GM12878 (cell line): ENCODE measurements at regions not wholly inside any gene's neighbourhood (a gene's known extent, or its start where the extent isn't known, plus 50 kb on each side); places are given as distances from the start of the nearest gene placed in this dataset.

Source experiments
- ATAC-seq: fragments of 200-7000 bp; cut with Tn5 transposase; 3 replicates; pipeline ENCODE4 v1.9.1; 2020; ENCODE audit warnings: mild to moderate bottlenecking, moderate library complexity
- BruUV-seq: library from RNA; stranded (reverse); fragments of 400-500 nt; replicated peaks from 2 replicates; lab custom pipeline; 2021; lab: Mats Ljungman, UMichigan
- CTCF ChIA-PET: fragments of 300-600 bp; sonication (Branson Sonifier 250); formaldehyde crosslinking; extraction: SDS; loops from one replicate; lab custom pipeline; 2021; ENCODE audit warnings: inconsistent platforms; lab: Yijun Ruan, JAX
- POLR2A ChIA-PET: fragments of 350-600 bp; formaldehyde crosslinking; extraction: SDS; loops from one replicate; lab custom pipeline; 2021; ENCODE audit warnings: inconsistent platforms; lab: Charles Lee
- RAD21 ChIA-PET: fragments of 300-600 bp; sonication (Branson Sonifier 250); formaldehyde crosslinking; loops from one replicate; lab custom pipeline; 2023; ENCODE audit warnings: antibody characterized with exemption; ENCODE audit not compliant: unreplicated experiment; lab: Charles Lee
- SMC1A ChIA-PET: fragments of 300-600 bp; sonication (Branson Sonifier 250); formaldehyde crosslinking; loops from one replicate; lab custom pipeline; 2023; ENCODE audit not compliant: unreplicated experiment, uncharacterized antibody; lab: Charles Lee
- DNase-seq: peaks from one replicate; pipeline ENCODE4 v3.0.0-alpha.2; 2011; ENCODE audit warnings: low read depth, low spot score
- FAIRE-seq: peaks from 3 replicates; lab custom pipeline; 2011; peaks lifted over from hg19 to GRCh38; lab: Jason Lieb, UNC
- H2AFZ ChIP-seq: 2 replicates; pipeline ENCODE4 v1.6.0; 2011; ENCODE audit warnings: low read depth, low read length, control low read depth; ENCODE audit not compliant: control insufficient read depth
- H3K27ac ChIP-seq: 2 replicates; pipeline ENCODE4 v1.5.1; 2011; ENCODE audit warnings: control low read depth; ENCODE audit not compliant: control insufficient read depth, insufficient read depth
- H3K27me3 ChIP-seq, 2 experiments: replicated peaks in 1 of 2; 2 replicates each; pipeline versions ENCODE4 v1.6.0 to v1.6.1; 2011; ENCODE audit warnings: low read length in 1 of 2; ENCODE audit not compliant: control insufficient read depth in 2 of 2, insufficient read depth in 2 of 2
- H3K36me3 ChIP-seq, 2 experiments: 2 replicates each; pipeline ENCODE4 v1.5.1; 2011; ENCODE audit warnings: low read length in 1 of 2; ENCODE audit not compliant: control insufficient read depth in 2 of 2, insufficient read depth in 2 of 2
- H3K4me1 ChIP-seq: 2 replicates; pipeline ENCODE4 v1.6.1; 2011; ENCODE audit warnings: mild to moderate bottlenecking, low read length, moderate library complexity, mixed read lengths; ENCODE audit not compliant: control insufficient read depth, insufficient read depth
- H3K4me2 ChIP-seq: 2 replicates; pipeline ENCODE4 v1.6.0; 2011; ENCODE audit warnings: control low read depth; ENCODE audit not compliant: control insufficient read depth, insufficient read depth
- H3K4me3 ChIP-seq: fragments of 200-600 bp; sonication (generic); 2 replicates; pipeline ENCODE4 v1.5.1; 2016
- H3K79me2 ChIP-seq: 2 replicates; pipeline ENCODE4 v1.6.0; 2011; ENCODE audit warnings: low read length; ENCODE audit not compliant: control insufficient read depth, insufficient read depth
- H3K9ac ChIP-seq: 2 replicates; pipeline ENCODE4 v1.8.0; 2011; ENCODE audit warnings: low read length, control low read depth, mixed read lengths; ENCODE audit not compliant: control insufficient read depth, insufficient read depth
- H3K9me3 ChIP-seq: replicated peaks from 3 replicates; pipeline ENCODE4 v1.5.1; 2011; ENCODE audit warnings: mild to moderate bottlenecking, low read length; ENCODE audit not compliant: control insufficient read depth, insufficient read depth
- H4K20me1 ChIP-seq: 2 replicates; pipeline ENCODE4 v1.6.0; 2011; ENCODE audit not compliant: control insufficient read depth, insufficient read depth
- ASH2L ChIP-seq: fragments of 300-600, 200-600 bp; sonication (generic); IDR thresholded peaks from 2 replicates; pipeline ENCODE4 v1.6.1; 2017; ENCODE audit warnings: low read depth, mild to moderate bottlenecking, borderline replicate concordance
- CBX3 ChIP-seq: fragments of 200-600 bp; sonication (generic); IDR thresholded peaks from 2 replicates; pipeline ENCODE4 v1.6.1; 2016; ENCODE audit warnings: low read depth, borderline replicate concordance
- IKZF2 ChIP-seq, 2 experiments: fragments of 450-650 bp; IDR thresholded peaks; 2 replicates each; pipeline ENCODE4 v1.6.1; 2017; ENCODE audit warnings: mild to moderate bottlenecking in 2 of 2, moderate library complexity in 2 of 2
- IRF5 ChIP-seq: fragments of 450-650 bp; IDR thresholded peaks from 2 replicates; pipeline ENCODE4 v1.6.1; 2017; ENCODE audit warnings: borderline replicate concordance
- MTA2 ChIP-seq: fragments of 450-650 bp; IDR thresholded peaks from 2 replicates; pipeline ENCODE4 v1.6.1; 2016; ENCODE audit warnings: low read depth, mild to moderate bottlenecking, moderate library complexity
- RBBP5 ChIP-seq: fragments of 200-600 bp; sonication (generic); conservative IDR thresholded peaks from 2 replicates; pipeline ENCODE4 v1.6.1; 2016
- RCOR1 ChIP-seq: conservative IDR thresholded peaks from 2 replicates; pipeline ENCODE4 v1.6.1; 2012; ENCODE audit warnings: low read depth, low read length, improper control_type of control experiment
- SUZ12 ChIP-seq: fragments of 200-600 bp; sonication (generic); IDR thresholded peaks from one replicate; pipeline ENCODE4 v1.6.1; 2018; ENCODE audit warnings: antibody characterized with exemption, mild to moderate bottlenecking; ENCODE audit not compliant: unreplicated experiment
- TCF7 ChIP-seq: IDR thresholded peaks from 2 replicates; pipeline ENCODE4 v1.6.1; 2014; ENCODE audit warnings: antibody characterized with exemption, borderline replicate concordance
- ZBED1 ChIP-seq: IDR thresholded peaks from 2 replicates; pipeline ENCODE4 v1.6.1; 2016; ENCODE audit warnings: borderline replicate concordance
- ZNF687 ChIP-seq: fragments of 450-650 bp; IDR thresholded peaks from 2 replicates; pipeline ENCODE4 v1.6.1; 2017; ENCODE audit warnings: mild to moderate bottlenecking, moderate library complexity
- WGBS: methylation state at CpG from one replicate; pipeline ENCODE4 v1.1.6; 2016; ENCODE audit warnings: low lambda C conversion rate; ENCODE audit not compliant: insufficient replicate concordance, insufficient coverage; ENCODE audit errors: missing lambda C conversion rate; 5-methylcytosine and 5-hydroxymethylcytosine counted together
- in situ Hi-C: fragments of 300-500 bp; cut with MboI; formaldehyde crosslinking; loops from 9 replicates; pipeline ENCODE4 v1.14.3; 2018; ENCODE audit warnings: mixed read lengths
- intact Hi-C: fragments of 100-400 bp; cut with micrococcal nuclease; formaldehyde crosslinking; loops from one replicate; pipeline ENCODE4 v1.14.2; 2022; ENCODE audit not compliant: unreplicated experiment
- TF ChIP-seq, protein P1 (sequence below): fragments of 450-650 bp; formaldehyde crosslinking; IDR thresholded peaks from 2 replicates; pipeline ENCODE4 v1.4.0; 2022; ENCODE audit warnings: mild to moderate bottlenecking, moderate library complexity
- TF ChIP-seq, protein P2 (sequence below): fragments of 450-650 bp; IDR thresholded peaks from 2 replicates; pipeline ENCODE4 v1.6.1; 2014; ENCODE audit warnings: mild to moderate bottlenecking
- TF ChIP-seq, protein P3 (sequence below): IDR thresholded peaks from 2 replicates; pipeline ENCODE4 v1.6.1; 2012; ENCODE audit warnings: low read depth, low read length, improper control_type of control experiment

DNA sequence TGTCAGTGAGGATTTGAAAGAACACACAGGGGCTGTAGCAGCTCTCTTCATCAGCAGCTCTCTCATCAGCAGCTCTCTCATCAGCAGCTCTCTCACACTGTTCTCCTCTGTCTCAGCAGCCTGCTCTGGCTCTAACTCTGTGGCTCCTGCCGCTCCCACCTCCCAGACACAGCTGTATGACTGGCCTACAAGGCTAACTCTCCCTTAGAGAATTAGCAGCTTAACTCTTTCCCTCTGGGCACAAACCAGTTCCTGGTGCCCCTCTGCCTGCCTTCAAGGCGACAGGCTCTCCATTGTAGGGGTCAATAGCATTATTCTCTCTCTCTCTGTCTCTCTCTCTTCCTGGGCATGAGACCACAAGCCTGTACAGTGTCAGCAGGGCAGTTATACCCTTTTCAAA is 385.6 kb upstream of the PCDH10 start:
- in situ Hi-C loops, result no loop called here
- H3K27me3 ChIP-seq, result no peaks in the 10 kb centered on the region
- no peak overlapping the region for H2AFZ ChIP-seq
- CTCF ChIA-PET, result interaction anchor here (1.0 kb wide), 1 partner anchor 11 kb away, joined by 3 read pairs; no protein-coding TSS in a partner anchor
- no peaks in the 10 kb centered on the region for H3K36me3 ChIP-seq
- H3K9me3 ChIP-seq, result no peaks in the 10 kb centered on the region
- H3K9ac ChIP-seq, result no peak overlapping the region
- POLR2A ChIA-PET, result no interaction called here
- ATAC-seq, result peak; percentile 24
- no peaks in the 10 kb centered on the region for H3K4me1 ChIP-seq
- BruUV-seq, result no TSS peak
- WGBS, result 4% methylated on average over 2 of the region's 2 CpGs
- no peak for FAIRE-seq
- H3K27ac ChIP-seq, result no peak overlapping the region
- no peak for DNase-seq
- RAD21 ChIA-PET, result no interaction called here
- no peak overlapping the region for H3K4me2 ChIP-seq
- H4K20me1 ChIP-seq, result no peaks in the 10 kb centered on the region
- no peak overlapping the region for H3K4me3 ChIP-seq
- SMC1A ChIA-PET, result interaction anchor here (0.9 to 1.3 kb wide), 2 partner anchors 9 to 10 kb away, joined by 4 read pairs; no protein-coding TSS in a partner anchor
- intact Hi-C loops, result no loop called here
- H3K79me2 ChIP-seq, result no peaks in the 10 kb centered on the region
- TF ChIP-seq ASH2L (no peak), MTA2 (no peak), CBX3 (no peak), TCF7 (no peak), ZBED1 (no peak), RCOR1 (no peak), IKZF2 (IDR thresholded peaks at IDR 0.05) (no peak), IRF5 (no peak), ZNF687 (no peak), RBBP5 (no peak), SUZ12 (no peak)
- TF ChIP-seq, protein P1, sequence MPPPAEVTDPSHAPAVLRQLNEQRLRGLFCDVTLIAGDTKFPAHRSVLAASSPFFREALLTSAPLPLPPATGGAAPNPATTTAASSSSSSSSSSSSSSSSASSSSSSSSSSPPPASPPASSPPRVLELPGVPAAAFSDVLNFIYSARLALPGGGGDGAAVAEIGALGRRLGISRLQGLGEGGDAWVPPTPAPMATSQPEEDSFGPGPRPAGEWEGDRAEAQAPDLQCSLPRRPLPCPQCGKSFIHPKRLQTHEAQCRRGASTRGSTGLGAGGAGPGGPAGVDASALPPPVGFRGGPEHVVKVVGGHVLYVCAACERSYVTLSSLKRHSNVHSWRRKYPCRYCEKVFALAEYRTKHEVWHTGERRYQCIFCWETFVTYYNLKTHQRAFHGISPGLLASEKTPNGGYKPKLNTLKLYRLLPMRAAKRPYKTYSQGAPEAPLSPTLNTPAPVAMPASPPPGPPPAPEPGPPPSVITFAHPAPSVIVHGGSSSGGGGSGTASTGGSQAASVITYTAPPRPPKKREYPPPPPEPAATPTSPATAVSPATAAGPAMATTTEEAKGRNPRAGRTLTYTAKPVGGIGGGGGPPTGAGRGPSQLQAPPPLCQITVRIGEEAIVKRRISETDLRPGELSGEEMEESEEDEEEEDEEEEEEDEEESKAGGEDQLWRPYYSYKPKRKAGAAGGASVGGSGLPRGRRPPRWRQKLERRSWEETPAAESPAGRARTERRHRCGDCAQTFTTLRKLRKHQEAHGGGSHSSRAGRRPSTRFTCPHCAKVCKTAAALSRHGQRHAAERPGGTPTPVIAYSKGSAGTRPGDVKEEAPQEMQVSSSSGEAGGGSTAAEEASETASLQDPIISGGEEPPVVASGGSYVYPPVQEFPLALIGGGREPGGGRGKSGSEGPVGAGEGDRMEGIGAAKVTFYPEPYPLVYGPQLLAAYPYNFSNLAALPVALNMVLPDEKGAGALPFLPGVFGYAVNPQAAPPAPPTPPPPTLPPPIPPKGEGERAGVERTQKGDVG, result no peak
- TF ChIP-seq, protein P2, sequence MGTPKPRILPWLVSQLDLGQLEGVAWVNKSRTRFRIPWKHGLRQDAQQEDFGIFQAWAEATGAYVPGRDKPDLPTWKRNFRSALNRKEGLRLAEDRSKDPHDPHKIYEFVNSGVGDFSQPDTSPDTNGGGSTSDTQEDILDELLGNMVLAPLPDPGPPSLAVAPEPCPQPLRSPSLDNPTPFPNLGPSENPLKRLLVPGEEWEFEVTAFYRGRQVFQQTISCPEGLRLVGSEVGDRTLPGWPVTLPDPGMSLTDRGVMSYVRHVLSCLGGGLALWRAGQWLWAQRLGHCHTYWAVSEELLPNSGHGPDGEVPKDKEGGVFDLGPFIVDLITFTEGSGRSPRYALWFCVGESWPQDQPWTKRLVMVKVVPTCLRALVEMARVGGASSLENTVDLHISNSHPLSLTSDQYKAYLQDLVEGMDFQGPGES, result no peak
- TF ChIP-seq, protein P3, sequence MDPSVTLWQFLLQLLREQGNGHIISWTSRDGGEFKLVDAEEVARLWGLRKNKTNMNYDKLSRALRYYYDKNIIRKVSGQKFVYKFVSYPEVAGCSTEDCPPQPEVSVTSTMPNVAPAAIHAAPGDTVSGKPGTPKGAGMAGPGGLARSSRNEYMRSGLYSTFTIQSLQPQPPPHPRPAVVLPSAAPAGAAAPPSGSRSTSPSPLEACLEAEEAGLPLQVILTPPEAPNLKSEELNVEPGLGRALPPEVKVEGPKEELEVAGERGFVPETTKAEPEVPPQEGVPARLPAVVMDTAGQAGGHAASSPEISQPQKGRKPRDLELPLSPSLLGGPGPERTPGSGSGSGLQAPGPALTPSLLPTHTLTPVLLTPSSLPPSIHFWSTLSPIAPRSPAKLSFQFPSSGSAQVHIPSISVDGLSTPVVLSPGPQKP, result no peak
